CD4-positive, alpha-beta T cell treated with Interleukin-1 beta for 1 hour (primary cell): ENCODE measurements at regions not wholly inside any gene's neighbourhood (a gene's known extent, or its start where the extent isn't known, plus 50 kb on each side); places are given as distances from the start of the nearest gene placed in this dataset.
"Not testable (repeated sequence)": the region's sequence is repeated elsewhere in the genome, so short reads cannot be mapped to it uniquely, and the experiment has no call there.

ENCODE experiments used
- DNase-seq, 2 donors: peaks; one replicate each; pipeline ENCODE4 v3.0.0-alpha.2; 2020 to 2022

GRCh38 chr9:40768646-40769198 lies 359.8 kb downstream of the FOXD4L6 start:
- DNase-seq: not testable (repeated sequence)

GRCh38 chr9:40768178-40768577 lies 360.3 kb downstream of the FOXD4L6 start:
- DNase-seq: not testable (repeated sequence)

GRCh38 chr9:40754957-40755356 lies 373.5 kb downstream of the FOXD4L6 start:
- not testable (repeated sequence) for DNase-seq

GRCh38 chr9:40753288-40753687 lies 375.2 kb downstream of the FOXD4L6 start:
- not testable (repeated sequence) for DNase-seq

GRCh38 chr9:40746921-40747485 lies 381.5 kb downstream of the FOXD4L6 start:
- peak in 1 of 2 donors; percentile 7 for DNase-seq
